Tibial artery (tissue), 4 donors: ENCODE measurements at regions not wholly inside any gene's neighbourhood (a gene's known extent, or its start where the extent isn't known, plus 50 kb on each side); places are given as distances from the start of the nearest gene placed in this dataset.

Experiments
- DNase-seq, 2 donors: peaks; one replicate each; pipeline ENCODE4 v3.0.0-alpha.2; 2019
- H3K27ac ChIP-seq, 2 donors: fragments of 200-600 bp; sonication (generic) in 1 of 2; 1 replicate in 1 of 2; 2 replicates in 1 of 2; pipeline ENCODE4 v1.5.1; 2018 to 2019; ENCODE audit warnings: mild to moderate bottlenecking in 1 of 2
- H3K27me3 ChIP-seq, 2 donors: fragments of 200-600 bp; sonication (generic) in 1 of 2; one replicate each; pipeline versions ENCODE4 v1.5.1 to v1.6.0; 2016 to 2019
- H3K36me3 ChIP-seq, 3 donors: fragments of 200-600 bp; sonication (generic) in 2 of 3; one replicate each; pipeline ENCODE4 v1.5.1; 2016 to 2019; ENCODE audit warnings: mild to moderate bottlenecking in 2 of 3
- H3K4me1 ChIP-seq, 4 donors: fragments of 200-600 bp; sonication (generic) in 2 of 4; 1 replicate in 3 of 4; 2 replicates in 1 of 4; pipeline ENCODE4 v1.5.1; 2016 to 2019
- H3K4me3 ChIP-seq, 2 donors: fragments of 200-600 bp; sonication (generic) in 1 of 2; 1 replicate in 1 of 2; 2 replicates in 1 of 2; pipeline ENCODE4 v1.5.1; 2018 to 2019; ENCODE audit warnings: mild to moderate bottlenecking in 2 of 2
- H3K9me3 ChIP-seq, 3 donors: fragments of 200-600 bp; sonication (generic) in 1 of 3; one replicate each; pipeline ENCODE4 v1.5.1; 2016 to 2019
- intact Hi-C: fragments of 100-400 bp; cut with DNase I; formaldehyde crosslinking; loops from one replicate; pipeline ENCODE4 v1.15.0; 2023; ENCODE audit warnings: low total_unique reads
- TF ChIP-seq, protein P1 (sequence below), 2 experiments: fragments of 200-600 bp in 1 of 2; fragments of 450-650 bp in 1 of 2; IDR thresholded peaks; one replicate each; pipeline ENCODE4 v1.5.1; 2017 to 2019; ENCODE audit warnings: antibody characterized with exemption in 2 of 2, mild to moderate bottlenecking in 1 of 2, moderate library complexity in 1 of 2

DNA sequence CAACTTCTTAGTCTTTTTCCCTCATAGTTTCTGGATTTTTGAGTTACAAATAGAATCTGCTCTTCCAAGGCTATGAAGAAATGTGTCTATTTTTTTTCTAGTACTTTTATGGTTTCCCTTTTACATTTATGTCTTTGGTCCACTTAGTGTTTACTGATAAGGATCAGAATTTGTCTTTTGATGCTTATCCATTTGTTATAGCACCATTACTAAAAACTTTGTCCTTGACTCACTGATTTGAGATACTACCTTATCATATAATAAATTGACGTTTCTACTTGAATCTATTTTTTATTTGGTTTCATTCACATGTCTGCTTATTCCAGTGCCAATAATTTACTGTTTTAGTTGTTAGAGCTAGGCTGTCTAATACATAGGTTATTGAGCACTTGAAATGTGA, 161.1 kb upstream of the DPYD start:
- H3K27me3 ChIP-seq: no peaks in the 10 kb centered on the region
- peaks cover 0 to 4% (median 0%) of the 10 kb centered on the region in 4 donors for H3K4me1 ChIP-seq
- H3K27ac ChIP-seq: no peak overlapping the region
- no peak overlapping the region for H3K4me3 ChIP-seq
- intact Hi-C loops: no loop called here
- DNase-seq: no peak
- no peaks in the 10 kb centered on the region for H3K9me3 ChIP-seq
- H3K36me3 ChIP-seq: no peaks in the 10 kb centered on the region
- TF ChIP-seq, protein P1, sequence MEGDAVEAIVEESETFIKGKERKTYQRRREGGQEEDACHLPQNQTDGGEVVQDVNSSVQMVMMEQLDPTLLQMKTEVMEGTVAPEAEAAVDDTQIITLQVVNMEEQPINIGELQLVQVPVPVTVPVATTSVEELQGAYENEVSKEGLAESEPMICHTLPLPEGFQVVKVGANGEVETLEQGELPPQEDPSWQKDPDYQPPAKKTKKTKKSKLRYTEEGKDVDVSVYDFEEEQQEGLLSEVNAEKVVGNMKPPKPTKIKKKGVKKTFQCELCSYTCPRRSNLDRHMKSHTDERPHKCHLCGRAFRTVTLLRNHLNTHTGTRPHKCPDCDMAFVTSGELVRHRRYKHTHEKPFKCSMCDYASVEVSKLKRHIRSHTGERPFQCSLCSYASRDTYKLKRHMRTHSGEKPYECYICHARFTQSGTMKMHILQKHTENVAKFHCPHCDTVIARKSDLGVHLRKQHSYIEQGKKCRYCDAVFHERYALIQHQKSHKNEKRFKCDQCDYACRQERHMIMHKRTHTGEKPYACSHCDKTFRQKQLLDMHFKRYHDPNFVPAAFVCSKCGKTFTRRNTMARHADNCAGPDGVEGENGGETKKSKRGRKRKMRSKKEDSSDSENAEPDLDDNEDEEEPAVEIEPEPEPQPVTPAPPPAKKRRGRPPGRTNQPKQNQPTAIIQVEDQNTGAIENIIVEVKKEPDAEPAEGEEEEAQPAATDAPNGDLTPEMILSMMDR (IDR thresholded peaks at IDR 0.05): no peak

DNA sequence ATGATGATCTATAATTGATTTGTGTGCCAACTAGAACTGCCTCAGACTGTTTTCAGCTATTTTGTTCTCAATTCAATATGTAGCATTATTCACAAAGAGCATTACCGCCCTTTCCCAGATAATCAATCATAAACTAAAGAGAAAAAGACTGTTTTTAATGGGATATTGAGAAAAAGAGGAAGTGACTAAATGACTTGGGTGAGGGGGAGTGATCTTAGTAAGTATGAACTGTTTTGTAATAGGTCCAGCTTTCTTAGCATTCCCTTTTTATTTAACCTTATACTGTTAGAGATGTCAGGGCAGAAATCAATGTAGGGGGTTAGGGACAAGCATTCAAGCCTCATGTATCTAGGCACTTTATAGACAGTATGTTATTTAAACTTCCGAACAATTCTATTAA, 157.8 kb upstream of the DPYD start:
- no peaks in the 10 kb centered on the region for H3K27me3 ChIP-seq
- no peak for DNase-seq
- H3K36me3 ChIP-seq: no peaks in the 10 kb centered on the region
- TF ChIP-seq, protein P1 (IDR thresholded peaks at IDR 0.05): no peak
- no peaks in the 10 kb centered on the region for H3K9me3 ChIP-seq
- no peak overlapping the region for H3K27ac ChIP-seq
- intact Hi-C loops: no loop called here
- H3K4me3 ChIP-seq: no peak overlapping the region
- no peaks in the 10 kb centered on the region for H3K4me1 ChIP-seq

DNA sequence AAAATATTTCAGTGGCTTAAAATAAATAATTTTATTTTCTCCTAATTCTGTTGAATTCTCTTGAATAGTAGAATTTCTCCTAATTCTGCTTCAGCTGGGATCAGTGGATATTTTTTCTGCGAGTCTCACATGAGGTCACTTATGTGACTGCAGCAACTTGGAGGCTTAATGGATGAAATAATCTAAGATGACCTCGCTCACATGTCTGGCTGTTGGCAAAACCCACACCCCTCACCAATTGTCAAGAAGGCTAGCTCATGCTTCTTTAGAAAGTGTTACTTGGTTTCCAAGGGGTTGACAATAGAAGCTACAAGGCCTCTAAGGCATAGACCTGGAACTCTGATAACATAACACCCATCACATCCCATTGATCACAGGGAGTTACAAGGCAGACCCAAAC, 156.9 kb upstream of the DPYD start:
- TF ChIP-seq, protein P1 (IDR thresholded peaks at IDR 0.05): no peak
- Histone ChIP-seq H3K9me3 (no peaks in the 10 kb centered on the region), H3K4me1 (no peaks in the 10 kb centered on the region), H3K4me3 (no peak overlapping the region), H3K36me3 (no peaks in the 10 kb centered on the region), H3K27me3 (no peaks in the 10 kb centered on the region), H3K27ac (no peak overlapping the region)
- DNase-seq: no peak
- intact Hi-C loops: no loop called here

DNA sequence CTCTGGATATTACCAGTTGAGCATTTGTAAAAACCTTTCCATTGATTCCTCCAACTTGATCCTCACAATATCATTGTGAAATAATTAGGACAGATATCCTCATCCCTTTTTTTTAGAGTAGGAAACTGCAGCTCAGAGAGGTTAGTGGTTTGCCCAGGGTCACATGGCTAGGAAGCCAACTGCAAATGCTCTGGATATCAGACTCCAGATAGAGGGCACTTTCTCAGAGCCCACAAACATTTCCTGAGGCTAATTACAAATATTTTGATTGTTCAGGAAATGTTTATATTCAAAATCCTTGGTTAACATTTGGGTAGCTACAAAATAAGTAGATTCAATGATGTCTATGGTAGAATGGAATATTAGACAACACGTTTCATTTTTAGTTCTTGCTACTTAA, 154.8 kb upstream of the DPYD start:
- no peaks in the 10 kb centered on the region for H3K4me1 ChIP-seq
- H3K4me3 ChIP-seq: no peak overlapping the region
- no peaks in the 10 kb centered on the region for H3K36me3 ChIP-seq
- no peak overlapping the region for H3K27ac ChIP-seq
- intact Hi-C loops: no loop called here
- no peaks in the 10 kb centered on the region for H3K27me3 ChIP-seq
- TF ChIP-seq, protein P1 (IDR thresholded peaks at IDR 0.05): no peak
- no peaks in the 10 kb centered on the region for H3K9me3 ChIP-seq
- DNase-seq: no peak

DNA sequence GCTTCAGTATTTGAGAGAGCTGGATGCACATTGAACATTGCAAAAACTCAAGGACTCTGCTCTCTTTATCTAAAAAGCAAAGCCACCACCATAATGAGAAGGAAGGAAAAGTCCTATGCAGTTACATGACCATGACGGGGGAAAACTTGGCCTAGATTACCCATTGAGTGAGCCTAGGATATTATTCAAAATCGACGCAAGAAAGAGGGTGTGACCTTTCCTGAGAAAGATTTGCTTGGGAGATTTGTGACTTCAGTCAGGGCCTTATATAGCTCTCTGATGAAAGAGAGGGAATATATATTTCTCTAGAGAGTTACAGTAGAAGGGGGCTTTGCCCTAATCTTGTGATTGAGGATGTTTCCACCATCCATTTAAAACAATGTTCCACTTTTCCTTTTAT, 153.0 kb upstream of the DPYD start:
- TF ChIP-seq, protein P1 (IDR thresholded peaks at IDR 0.05): no peak
- Histone ChIP-seq H3K4me1 (no peaks in the 10 kb centered on the region), H3K4me3 (no peak overlapping the region), H3K9me3 (no peaks in the 10 kb centered on the region), H3K27ac (no peak overlapping the region), H3K36me3 (no peaks in the 10 kb centered on the region), H3K27me3 (no peaks in the 10 kb centered on the region)
- intact Hi-C loops: no loop called here
- DNase-seq: no peak

DNA sequence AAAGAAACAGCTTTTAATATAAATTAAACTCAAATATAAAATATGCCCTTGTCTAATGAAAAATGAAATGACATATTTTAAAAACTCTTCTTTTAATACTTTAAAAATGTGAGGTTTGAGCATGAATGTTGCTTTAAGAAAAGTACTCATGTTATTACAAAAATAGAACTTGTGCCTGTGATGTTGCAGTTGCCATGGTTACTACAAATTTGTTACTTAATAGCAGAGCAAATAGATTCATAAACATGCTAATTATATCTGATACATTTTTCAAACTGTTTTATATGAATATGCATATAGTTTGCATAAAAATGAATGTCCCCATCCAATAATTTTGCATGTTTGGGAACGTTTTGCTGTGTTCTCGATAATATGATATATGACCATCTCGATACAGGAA, 152.3 kb upstream of the DPYD start:
- Histone ChIP-seq H3K27ac (no peak overlapping the region), H3K27me3 (no peaks in the 10 kb centered on the region), H3K4me3 (no peak overlapping the region), H3K4me1 (no peaks in the 10 kb centered on the region), H3K36me3 (no peaks in the 10 kb centered on the region), H3K9me3 (no peaks in the 10 kb centered on the region)
- intact Hi-C loops: no loop called here
- TF ChIP-seq, protein P1 (IDR thresholded peaks at IDR 0.05): no peak
- no peak for DNase-seq
